Parathyroid adenoma (tissue), 2 donors: ENCODE measurements at regions not wholly inside any gene's neighbourhood (a gene's known extent, or its start where the extent isn't known, plus 50 kb on each side); places are given as distances from the start of the nearest gene placed in this dataset.

Experiments
- H2AFZ ChIP-seq: fragments of 300-600 bp; sonication (generic); one replicate; pipeline ENCODE4 v1.7.0; 2017; ENCODE audit warnings: antibody characterized with exemption, mild to moderate bottlenecking
- H3K27ac ChIP-seq: fragments of 300-600 bp; sonication (generic); one replicate; pipeline ENCODE4 v1.7.0; 2017
- H3K27me3 ChIP-seq: fragments of 300-600 bp; sonication (generic); one replicate; pipeline ENCODE4 v1.7.0; 2017; ENCODE audit warnings: low read length; ENCODE audit not compliant: control insufficient read depth, insufficient read depth
- H3K36me3 ChIP-seq: fragments of 300-600 bp; sonication (generic); one replicate; pipeline ENCODE4 v1.7.0; 2017; ENCODE audit warnings: low read length; ENCODE audit not compliant: control insufficient read depth, insufficient read depth
- H3K4me1 ChIP-seq: fragments of 300-600 bp; sonication (generic); one replicate; pipeline ENCODE4 v1.7.0; 2017; ENCODE audit warnings: control low read depth
- H3K4me2 ChIP-seq: fragments of 300-600 bp; sonication (generic); one replicate; pipeline ENCODE4 v1.7.0; 2017; ENCODE audit warnings: low read length
- H3K4me3 ChIP-seq: fragments of 300-600 bp; sonication (generic); one replicate; pipeline ENCODE4 v1.7.0; 2017; ENCODE audit warnings: low read depth, low read length
- H3K79me2 ChIP-seq: fragments of 300-600 bp; sonication (generic); one replicate; pipeline ENCODE4 v1.7.0; 2017; ENCODE audit warnings: control low read depth
- H3K9ac ChIP-seq: fragments of 300-600 bp; sonication (generic); one replicate; pipeline ENCODE4 v1.7.0; 2017; ENCODE audit warnings: mild to moderate bottlenecking
- H3K9me3 ChIP-seq: fragments of 300-600 bp; sonication (generic); one replicate; pipeline ENCODE4 v1.7.0; 2017; ENCODE audit warnings: low read length; ENCODE audit not compliant: control insufficient read depth
- CTCF ChIP-seq: fragments of 300-600 bp; sonication (generic); IDR thresholded peaks from one replicate; pipeline ENCODE4 v1.7.0; 2017; ENCODE audit warnings: antibody characterized with exemption, mild to moderate bottlenecking
- donor health status: primary hyperparathyroidism.

- no peaks in the 10 kb centered on the region for H3K4me1 ChIP-seq
- H3K27ac ChIP-seq, result no peak overlapping the region
- no peak overlapping the region for H3K4me3 ChIP-seq
- H3K9ac ChIP-seq, result no peak overlapping the region
- no peak overlapping the region for H3K4me2 ChIP-seq
- no peak for TF ChIP-seq CTCF
- H3K27me3 ChIP-seq, result no peaks in the 10 kb centered on the region
- no peaks in the 10 kb centered on the region for H3K36me3 ChIP-seq
- no peak overlapping the region for H2AFZ ChIP-seq
- no peaks in the 10 kb centered on the region for H3K9me3 ChIP-seq
- H3K79me2 ChIP-seq, result no peaks in the 10 kb centered on the region
Measured at GRCh38 chr12:42815068-42815467, 225.5 kb upstream of the PRICKLE1 start.

GRCh38 chr12:42812871-42813270 lies 223.3 kb upstream of the PRICKLE1 start:
- Histone ChIP-seq H3K27me3 (no peaks in the 10 kb centered on the region), H3K9me3 (no peaks in the 10 kb centered on the region), H3K36me3 (no peaks in the 10 kb centered on the region), H3K27ac (no peak overlapping the region), H2AFZ (no peak overlapping the region), H3K4me3 (no peak overlapping the region), H3K4me1 (no peaks in the 10 kb centered on the region), H3K4me2 (no peak overlapping the region), H3K9ac (no peak overlapping the region), H3K79me2 (no peaks in the 10 kb centered on the region)
- no peak for TF ChIP-seq CTCF

GRCh38 chr12:42812086-42812485 lies 222.5 kb upstream of the PRICKLE1 start:
- no peaks in the 10 kb centered on the region for H3K36me3 ChIP-seq
- H3K4me2 ChIP-seq, result no peak overlapping the region
- H3K4me1 ChIP-seq, result no peaks in the 10 kb centered on the region
- no peaks in the 10 kb centered on the region for H3K27me3 ChIP-seq
- no peaks in the 10 kb centered on the region for H3K9me3 ChIP-seq
- no peak overlapping the region for H3K4me3 ChIP-seq
- no peaks in the 10 kb centered on the region for H3K79me2 ChIP-seq
- no peak overlapping the region for H2AFZ ChIP-seq
- H3K9ac ChIP-seq, result no peak overlapping the region
- TF ChIP-seq CTCF, result no peak
- H3K27ac ChIP-seq, result no peak overlapping the region

- no peak for TF ChIP-seq CTCF
- no peaks in the 10 kb centered on the region for H3K79me2 ChIP-seq
- no peak overlapping the region for H3K27ac ChIP-seq
- H3K36me3 ChIP-seq, result no peaks in the 10 kb centered on the region
- H3K9ac ChIP-seq, result no peak overlapping the region
- H3K9me3 ChIP-seq, result no peaks in the 10 kb centered on the region
- H3K4me3 ChIP-seq, result no peak overlapping the region
- H3K4me1 ChIP-seq, result no peaks in the 10 kb centered on the region
- no peaks in the 10 kb centered on the region for H3K27me3 ChIP-seq
- H2AFZ ChIP-seq, result no peak overlapping the region
- H3K4me2 ChIP-seq, result no peak overlapping the region
Measured at GRCh38 chr12:42810006-42810405, 220.5 kb upstream of the PRICKLE1 start.

GRCh38 chr12:42809226-42809625 lies 219.7 kb upstream of the PRICKLE1 start:
- Histone ChIP-seq H2AFZ (no peak overlapping the region), H3K9ac (no peak overlapping the region), H3K27ac (no peak overlapping the region)

More at GRCh38 chr12:42809226-42809625, 219.7 kb upstream of the PRICKLE1 start:
- no peaks in the 10 kb centered on the region for H3K36me3 ChIP-seq
- no peaks in the 10 kb centered on the region for H3K27me3 ChIP-seq
- TF ChIP-seq CTCF, result no peak
- H3K4me3 ChIP-seq, result no peak overlapping the region
- no peaks in the 10 kb centered on the region for H3K9me3 ChIP-seq
- no peaks in the 10 kb centered on the region for H3K79me2 ChIP-seq
- H3K4me1 ChIP-seq, result no peaks in the 10 kb centered on the region
- no peak overlapping the region for H3K4me2 ChIP-seq
